ENCODE measurements at regions not wholly inside any gene's neighbourhood (a gene's known extent, or its start where the extent isn't known, plus 50 kb on each side); places are given as distances from the start of the nearest gene placed in this dataset.

DNA sequence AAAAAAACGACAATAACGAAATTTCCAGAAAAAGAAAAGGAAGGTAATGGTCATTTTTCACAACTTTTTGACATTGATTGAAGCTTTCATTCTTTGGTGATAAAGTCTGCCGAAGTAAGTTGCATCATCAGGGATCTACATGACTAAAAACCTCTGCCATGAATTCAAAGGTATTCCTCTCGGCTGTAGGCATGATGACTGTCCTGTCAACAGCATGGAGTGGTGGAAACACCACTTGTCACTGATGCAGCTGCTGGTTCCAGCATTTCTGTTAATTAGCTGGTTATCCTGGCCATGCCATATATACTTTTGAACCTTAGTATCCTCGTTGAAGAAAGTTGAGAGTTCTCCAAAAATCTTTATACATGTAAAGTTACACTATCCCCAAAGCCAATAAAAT lies 859.0 kb upstream of the ARPP21 start:
- Mint-ChIP-seq H3K4me3 (ENCODE audit: unreplicated experiment) (no peak overlapping the region), H3K27me3 (ENCODE audit: insufficient read depth, unreplicated experiment) (peaks cover 8% of the 10 kb centered on the region), H3K4me1 (ENCODE audit: low read depth, unreplicated experiment) (no peaks in the 10 kb centered on the region), H3K9me3 (ENCODE audit: unreplicated experiment) (no peaks in the 10 kb centered on the region), H3K36me3 (ENCODE audit: insufficient read depth, unreplicated experiment) (no peaks in the 10 kb centered on the region), H3K27ac (ENCODE audit: unreplicated experiment) (no peak overlapping the region)
- BruUV-seq (replicated peaks) = no TSS peak
- intact Hi-C loops (cut with micrococcal nuclease; ENCODE audit: unreplicated experiment) = no loop called here
- Histone ChIP-seq H3K36me3 (ENCODE audit: control insufficient read depth, insufficient read depth, low read length) (no peaks in the 10 kb centered on the region), H3K4me3 (ENCODE audit: low read depth, low read length) (no peak overlapping the region), H3K4me1 (no peaks in the 10 kb centered on the region), H3K27me3 (replicated peaks; ENCODE audit: control insufficient read depth, insufficient read depth, low read length) (no peaks in the 10 kb centered on the region), H3K9me3 (no peaks in the 10 kb centered on the region)
- TF ChIP-seq CTCF (IDR thresholded peaks at IDR 0.05; ENCODE audit: insufficient read depth in 1 of 2, low read depth in 1 of 2, low read length in 1 of 2, severe bottlenecking in 1 of 2, unreplicated experiment in 1 of 2) = no peak
- CTCF ChIA-PET = no interaction called here
- POLR2A ChIA-PET = no interaction called here
- DNase-seq = no peak

DNA sequence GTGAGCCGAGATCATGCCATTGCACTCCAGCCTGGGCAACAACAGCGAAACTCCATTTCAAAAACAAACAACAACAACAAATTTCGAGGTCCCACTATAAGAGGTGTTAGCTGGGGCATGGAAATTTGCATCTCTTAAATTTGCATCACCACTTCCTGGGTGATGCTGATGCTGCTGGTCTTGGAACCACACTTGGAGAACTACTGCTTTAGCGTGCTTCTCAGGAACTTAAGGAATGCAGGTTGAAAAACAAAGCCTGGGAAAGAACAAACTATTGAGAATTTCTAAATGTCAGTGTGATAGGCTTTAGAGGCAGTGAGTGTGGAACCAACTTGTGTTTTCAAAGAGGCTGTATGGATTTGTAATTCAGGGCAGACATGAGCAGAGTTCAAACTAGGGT lies 858.4 kb upstream of the ARPP21 start:
- Histone ChIP-seq H3K27me3 (replicated peaks; ENCODE audit: control insufficient read depth, insufficient read depth, low read length) (no peaks in the 10 kb centered on the region), H3K4me1 (no peaks in the 10 kb centered on the region), H3K4me3 (ENCODE audit: low read depth, low read length) (no peak overlapping the region), H3K9me3 (no peaks in the 10 kb centered on the region), H3K36me3 (ENCODE audit: control insufficient read depth, insufficient read depth, low read length) (no peaks in the 10 kb centered on the region)
- Mint-ChIP-seq H3K4me3 (ENCODE audit: unreplicated experiment) (no peak overlapping the region), H3K9me3 (ENCODE audit: unreplicated experiment) (no peaks in the 10 kb centered on the region), H3K36me3 (ENCODE audit: insufficient read depth, unreplicated experiment) (no peaks in the 10 kb centered on the region), H3K27ac (ENCODE audit: unreplicated experiment) (no peak overlapping the region), H3K27me3 (ENCODE audit: insufficient read depth, unreplicated experiment) (peaks cover 8% of the 10 kb centered on the region), H3K4me1 (ENCODE audit: low read depth, unreplicated experiment) (no peaks in the 10 kb centered on the region)
- no peak for TF ChIP-seq CTCF (IDR thresholded peaks at IDR 0.05; ENCODE audit: insufficient read depth in 1 of 2, low read depth in 1 of 2, low read length in 1 of 2, severe bottlenecking in 1 of 2, unreplicated experiment in 1 of 2)
- CTCF ChIA-PET = no interaction called here
- BruUV-seq (replicated peaks) = no TSS peak
- POLR2A ChIA-PET = no interaction called here
- intact Hi-C loops (cut with micrococcal nuclease; ENCODE audit: unreplicated experiment) = no loop called here
- no peak for DNase-seq

DNA sequence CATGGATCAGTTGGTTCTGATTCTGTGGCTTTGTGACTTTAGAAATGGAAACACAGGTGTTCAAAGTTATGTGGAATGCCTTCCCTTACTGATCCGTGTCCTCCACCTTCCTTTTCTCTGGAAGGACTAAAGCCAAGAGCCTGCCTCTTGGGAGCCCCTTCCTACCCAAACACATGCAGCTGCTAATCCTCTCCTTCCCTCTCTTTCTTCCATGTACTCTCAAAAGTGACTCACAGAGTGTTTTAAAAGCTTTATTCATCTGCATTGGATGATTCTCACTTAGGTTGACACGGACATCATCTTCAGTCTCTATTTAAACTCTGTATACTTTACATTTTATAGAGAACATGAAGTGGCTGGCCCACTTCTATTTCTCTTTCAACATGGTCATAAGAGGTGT lies 856.5 kb upstream of the ARPP21 start:
- Histone ChIP-seq H3K27me3 (replicated peaks; ENCODE audit: control insufficient read depth, insufficient read depth, low read length) (no peaks in the 10 kb centered on the region), H3K9me3 (no peaks in the 10 kb centered on the region), H3K4me3 (ENCODE audit: low read depth, low read length) (no peak overlapping the region), H3K4me1 (no peaks in the 10 kb centered on the region), H3K36me3 (ENCODE audit: control insufficient read depth, insufficient read depth, low read length) (no peaks in the 10 kb centered on the region)
- H3K9me3 Mint-ChIP-seq (ENCODE audit: unreplicated experiment) = no peaks in the 10 kb centered on the region
- peaks cover 8% of the 10 kb centered on the region for H3K27me3 Mint-ChIP-seq (ENCODE audit: insufficient read depth, unreplicated experiment)
- intact Hi-C loops (cut with micrococcal nuclease; ENCODE audit: unreplicated experiment) = no loop called here
- DNase-seq = no peak
- no TSS peak for BruUV-seq (replicated peaks)
- CTCF ChIA-PET = no interaction called here
- H3K4me1 Mint-ChIP-seq (ENCODE audit: low read depth, unreplicated experiment) = no peaks in the 10 kb centered on the region
- no peaks in the 10 kb centered on the region for H3K36me3 Mint-ChIP-seq (ENCODE audit: insufficient read depth, unreplicated experiment)
- no peak overlapping the region for H3K4me3 Mint-ChIP-seq (ENCODE audit: unreplicated experiment)
- POLR2A ChIA-PET = no interaction called here
- H3K27ac Mint-ChIP-seq (ENCODE audit: unreplicated experiment) = no peak overlapping the region
- no peak for TF ChIP-seq CTCF (IDR thresholded peaks at IDR 0.05; ENCODE audit: insufficient read depth in 1 of 2, low read depth in 1 of 2, low read length in 1 of 2, severe bottlenecking in 1 of 2, unreplicated experiment in 1 of 2)

Data from Caco-2 (cell line).